ACHN (cell line): ENCODE measurements at regions not wholly inside any gene's neighbourhood (a gene's known extent, or its start where the extent isn't known, plus 50 kb on each side); places are given as distances from the start of the nearest gene placed in this dataset.

Source experiments
- DNase-seq: peaks from one replicate; pipeline ENCODE4 v3.0.0-alpha.2; 2015
- in situ Hi-C: cut with HindIII; loops from 2 replicates; pipeline ENCODE4 v1.10.0; 2017; ENCODE audit warnings: low sequenced_read_pairs, low pct_ligation_motif_present, low pct_unique_long_range_greater_than_20kb

GRCh38 chr5:123875561-123876275 is 363.7 kb downstream of the CSNK1G3 start:
- in situ Hi-C loops, result no loop called here
- peak; percentile 72 for DNase-seq

GRCh38 chr5:123874600-123875201 is 362.7 kb downstream of the CSNK1G3 start:
- in situ Hi-C loops, result no loop called here

GRCh38 chr5:123873846-123874245 is 361.9 kb downstream of the CSNK1G3 start:
- DNase-seq, result no peak
- in situ Hi-C loops, result no loop called here

More at GRCh38 chr5:123874600-123875201, 362.7 kb downstream of the CSNK1G3 start:
- peak; percentile 30 for DNase-seq

- in situ Hi-C loops, result no loop called here
- no peak for DNase-seq
Measured at GRCh38 chr5:123871373-123871772, 359.4 kb downstream of the CSNK1G3 start.

- no peak for DNase-seq
- in situ Hi-C loops, result no loop called here
Measured at GRCh38 chr5:123868881-123869280, 356.9 kb downstream of the CSNK1G3 start.

GRCh38 chr5:123868267-123868666 is 356.3 kb downstream of the CSNK1G3 start:
- in situ Hi-C loops, result no loop called here
- no peak for DNase-seq

- peak; percentile 89 for DNase-seq
- in situ Hi-C loops, result no loop called here
Measured at GRCh38 chr5:123865641-123866040, 353.7 kb downstream of the CSNK1G3 start.

- in situ Hi-C loops, result no loop called here
- no peak for DNase-seq
Measured at GRCh38 chr5:123864578-123864977, 352.6 kb downstream of the CSNK1G3 start.

GRCh38 chr5:123858938-123859337 is 347.0 kb downstream of the CSNK1G3 start:
- no peak for DNase-seq
- in situ Hi-C loops, result no loop called here

- DNase-seq, result no peak
- in situ Hi-C loops, result no loop called here
Measured at GRCh38 chr5:123856766-123857165, 344.8 kb downstream of the CSNK1G3 start.

- in situ Hi-C loops, result no loop called here
- DNase-seq, result peak; percentile 41
Measured at GRCh38 chr5:123855609-123856008, 343.6 kb downstream of the CSNK1G3 start.

GRCh38 chr5:123845356-123846100 is 333.6 kb downstream of the CSNK1G3 start:
- in situ Hi-C loops, result no loop called here
- no peak for DNase-seq

- no peak for DNase-seq
- in situ Hi-C loops, result no loop called here
Measured at GRCh38 chr5:123844873-123845272, 332.9 kb downstream of the CSNK1G3 start.

GRCh38 chr5:123835421-123835820 is 323.4 kb downstream of the CSNK1G3 start:
- no peak for DNase-seq
- in situ Hi-C loops, result no loop called here

- DNase-seq, result no peak
- in situ Hi-C loops, result no loop called here
Measured at GRCh38 chr5:123830575-123830974, 318.6 kb downstream of the CSNK1G3 start.

- in situ Hi-C loops, result no loop called here
- no peak for DNase-seq
Measured at GRCh38 chr5:123827811-123828210, 315.8 kb downstream of the CSNK1G3 start.

GRCh38 chr5:123819833-123820232 is 307.9 kb downstream of the CSNK1G3 start:
- no peak for DNase-seq
- in situ Hi-C loops, result no loop called here

- in situ Hi-C loops, result no loop called here
- DNase-seq, result no peak
Measured at GRCh38 chr5:123819386-123819785, 307.4 kb downstream of the CSNK1G3 start.

- in situ Hi-C loops, result no loop called here
- no peak for DNase-seq
Measured at GRCh38 chr5:123817267-123817666, 305.3 kb downstream of the CSNK1G3 start.
